ENCODE measurements at regions not wholly inside any gene's neighbourhood (a gene's known extent, or its start where the extent isn't known, plus 50 kb on each side); places are given as distances from the start of the nearest gene placed in this dataset.
"Not testable (repeated sequence)": the region's sequence is repeated elsewhere in the genome, so short reads cannot be mapped to it uniquely, and the experiment has no call there.

DNA sequence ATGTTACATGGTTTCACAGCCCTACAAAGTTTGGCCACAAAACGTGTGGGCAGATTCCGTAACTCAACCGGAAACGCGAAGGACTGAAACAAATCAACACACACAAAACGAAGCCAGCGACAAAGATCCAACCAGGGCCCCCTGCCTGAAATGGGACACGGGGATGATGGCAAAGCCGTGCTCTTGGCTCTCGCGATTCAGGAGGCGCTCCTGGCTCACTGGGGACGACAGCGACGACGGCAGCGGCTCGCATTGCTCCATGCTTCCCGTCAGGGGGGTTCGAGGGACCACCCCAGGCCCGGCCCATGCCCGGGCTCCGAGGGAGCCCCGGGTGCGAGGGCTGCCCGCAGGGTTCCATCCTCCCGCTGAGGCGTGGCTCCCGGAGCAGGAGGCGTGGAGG lies 4786.8 kb upstream of the OR11H1 start:
- H3K4me3 ChIP-seq (ENCODE audit: insufficient read depth, low read length): no peak overlapping the region

DNA sequence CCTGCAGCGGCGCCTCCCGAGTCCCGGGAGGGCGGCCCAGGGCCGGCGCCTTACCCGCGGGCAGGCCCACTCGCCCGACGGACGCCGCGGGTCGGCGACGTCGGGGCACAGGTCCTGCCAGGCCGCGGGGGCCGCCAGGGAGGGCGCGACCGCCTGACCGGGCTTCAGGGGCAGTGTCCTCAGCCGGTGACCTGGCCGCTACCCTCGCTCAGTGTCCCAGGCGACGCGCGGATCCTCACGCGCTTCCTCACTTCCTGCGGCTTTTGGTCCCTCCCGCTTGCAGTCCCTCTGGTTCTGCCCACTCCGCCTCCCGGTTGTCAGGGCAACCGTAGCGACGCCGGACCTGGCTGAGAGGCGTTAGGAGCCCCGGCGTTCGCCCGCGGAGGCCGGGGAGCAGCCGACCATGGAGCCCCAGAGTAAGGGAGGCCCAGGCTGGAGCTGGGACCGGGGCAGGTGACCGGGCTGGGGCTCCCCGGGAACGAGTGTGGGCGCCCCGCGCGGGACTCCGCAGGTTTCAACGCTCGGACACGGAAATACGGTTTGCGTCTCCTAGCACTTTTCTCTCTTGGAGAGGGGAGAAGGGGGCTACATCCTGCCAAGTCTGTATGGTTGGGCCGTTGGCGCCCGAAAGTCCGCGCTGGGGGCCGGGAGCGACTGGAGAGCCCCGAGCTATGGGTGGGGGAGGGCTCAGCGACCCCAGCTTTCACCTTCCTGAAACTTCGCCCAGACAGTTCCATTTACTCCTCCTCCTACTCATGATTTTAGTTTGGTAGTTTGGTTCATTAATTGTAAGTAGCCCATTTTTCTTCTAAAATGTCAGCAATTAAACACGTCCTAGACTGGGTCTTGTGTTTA lies 4786.0 kb upstream of the OR11H1 start:
- not testable (repeated sequence) for H3K27ac ChIP-seq (ENCODE audit: low read depth, low read length); H3K36me3 ChIP-seq (ENCODE audit: insufficient read depth, low read length); H3K27me3 ChIP-seq (ENCODE audit: insufficient read depth, low read length); H3K79me2 ChIP-seq (ENCODE audit: insufficient read depth, low read length); H3K4me1 ChIP-seq (ENCODE audit: insufficient read depth, low read length); H3K4me2 ChIP-seq (ENCODE audit: insufficient read depth, low read length); H3K4me3 ChIP-seq (ENCODE audit: insufficient read depth, low read length); H3K9me3 ChIP-seq (ENCODE audit: low read depth, low read length); H2AFZ ChIP-seq (ENCODE audit: low read length); H4K20me1 ChIP-seq (ENCODE audit: insufficient read depth, low read length)
- peak; percentile 56 for DNase-seq (ENCODE audit: insufficient read length, low spot score, missing footprints)

More for the DNA sequence above, 4786.8 kb upstream of the OR11H1 start:
- Histone ChIP-seq H3K4me1 (ENCODE audit: insufficient read depth, low read length) (no peaks in the 10 kb centered on the region), H3K27me3 (ENCODE audit: insufficient read depth, low read length) (no peaks in the 10 kb centered on the region), H3K9me3 (ENCODE audit: low read depth, low read length) (peaks cover 9% of the 10 kb centered on the region), H3K27ac (ENCODE audit: low read depth, low read length) (no peak overlapping the region), H2AFZ (ENCODE audit: low read length) (no peak overlapping the region), H3K4me2 (ENCODE audit: insufficient read depth, low read length) (no peak overlapping the region), H4K20me1 (ENCODE audit: insufficient read depth, low read length) (no peaks in the 10 kb centered on the region), H3K79me2 (ENCODE audit: insufficient read depth, low read length) (no peaks in the 10 kb centered on the region), H3K36me3 (ENCODE audit: insufficient read depth, low read length) (no peaks in the 10 kb centered on the region)
- DNase-seq (ENCODE audit: insufficient read length, low spot score, missing footprints): peak; percentile 37
- TF ChIP-seq, protein P1, sequence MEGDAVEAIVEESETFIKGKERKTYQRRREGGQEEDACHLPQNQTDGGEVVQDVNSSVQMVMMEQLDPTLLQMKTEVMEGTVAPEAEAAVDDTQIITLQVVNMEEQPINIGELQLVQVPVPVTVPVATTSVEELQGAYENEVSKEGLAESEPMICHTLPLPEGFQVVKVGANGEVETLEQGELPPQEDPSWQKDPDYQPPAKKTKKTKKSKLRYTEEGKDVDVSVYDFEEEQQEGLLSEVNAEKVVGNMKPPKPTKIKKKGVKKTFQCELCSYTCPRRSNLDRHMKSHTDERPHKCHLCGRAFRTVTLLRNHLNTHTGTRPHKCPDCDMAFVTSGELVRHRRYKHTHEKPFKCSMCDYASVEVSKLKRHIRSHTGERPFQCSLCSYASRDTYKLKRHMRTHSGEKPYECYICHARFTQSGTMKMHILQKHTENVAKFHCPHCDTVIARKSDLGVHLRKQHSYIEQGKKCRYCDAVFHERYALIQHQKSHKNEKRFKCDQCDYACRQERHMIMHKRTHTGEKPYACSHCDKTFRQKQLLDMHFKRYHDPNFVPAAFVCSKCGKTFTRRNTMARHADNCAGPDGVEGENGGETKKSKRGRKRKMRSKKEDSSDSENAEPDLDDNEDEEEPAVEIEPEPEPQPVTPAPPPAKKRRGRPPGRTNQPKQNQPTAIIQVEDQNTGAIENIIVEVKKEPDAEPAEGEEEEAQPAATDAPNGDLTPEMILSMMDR (IDR thresholded peaks at IDR 0.05; ENCODE audit: extremely low read depth, low read depth, low read length): no peak

DNA sequence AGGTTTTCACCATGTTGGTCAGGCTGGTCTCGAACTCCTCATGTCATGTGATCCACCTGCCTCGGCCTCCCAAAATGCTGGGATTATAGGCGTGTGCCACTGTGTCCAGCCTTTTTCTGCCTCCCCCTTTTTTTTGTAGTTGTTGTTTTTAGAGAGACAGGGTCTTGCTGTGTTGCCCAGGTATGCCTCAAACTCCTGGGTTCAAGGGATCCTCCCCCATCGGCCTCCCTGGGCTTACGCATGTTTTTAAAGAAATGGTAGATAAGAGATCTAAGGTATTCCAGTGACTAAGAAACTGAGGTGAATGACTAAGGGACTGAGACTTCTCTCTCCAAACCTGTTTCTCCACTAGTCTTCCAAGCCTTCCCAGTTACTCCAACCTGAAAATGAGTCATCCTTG lies 4781.6 kb upstream of the OR11H1 start:
- not testable (repeated sequence) for H3K36me3 ChIP-seq (ENCODE audit: insufficient read depth, low read length); H3K27ac ChIP-seq (ENCODE audit: low read depth, low read length); H3K79me2 ChIP-seq (ENCODE audit: insufficient read depth, low read length); H4K20me1 ChIP-seq (ENCODE audit: insufficient read depth, low read length); DNase-seq (ENCODE audit: insufficient read length, low spot score, missing footprints); H3K4me3 ChIP-seq (ENCODE audit: insufficient read depth, low read length); H3K4me1 ChIP-seq (ENCODE audit: insufficient read depth, low read length); H3K4me2 ChIP-seq (ENCODE audit: insufficient read depth, low read length); H3K27me3 ChIP-seq (ENCODE audit: insufficient read depth, low read length); H3K9me3 ChIP-seq (ENCODE audit: low read depth, low read length); H2AFZ ChIP-seq (ENCODE audit: low read length)

DNA sequence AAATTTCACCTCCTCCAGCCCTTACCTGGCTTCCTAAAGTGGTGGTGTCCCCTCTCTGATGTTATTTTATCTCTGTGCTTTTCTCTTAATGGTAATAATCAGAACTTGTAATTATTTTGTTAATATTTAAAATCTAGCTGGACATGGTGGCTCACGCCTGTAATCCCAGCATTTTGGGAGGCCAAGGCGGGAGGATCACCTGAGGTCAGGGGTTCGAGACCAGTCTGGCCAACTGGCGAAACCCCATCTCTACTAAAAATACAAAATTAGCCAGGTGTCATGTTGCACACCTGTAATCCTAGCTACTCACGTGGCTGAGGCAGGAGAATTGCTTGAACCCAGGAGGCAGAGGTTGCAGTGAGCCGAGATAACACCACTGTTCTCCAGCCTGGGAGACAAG lies 4780.8 kb upstream of the OR11H1 start:
- not testable (repeated sequence) for H3K4me2 ChIP-seq (ENCODE audit: insufficient read depth, low read length); H3K9me3 ChIP-seq (ENCODE audit: low read depth, low read length); H3K36me3 ChIP-seq (ENCODE audit: insufficient read depth, low read length); H3K4me3 ChIP-seq (ENCODE audit: insufficient read depth, low read length); H3K27ac ChIP-seq (ENCODE audit: low read depth, low read length); H2AFZ ChIP-seq (ENCODE audit: low read length); H3K4me1 ChIP-seq (ENCODE audit: insufficient read depth, low read length); H3K27me3 ChIP-seq (ENCODE audit: insufficient read depth, low read length); H3K79me2 ChIP-seq (ENCODE audit: insufficient read depth, low read length); H4K20me1 ChIP-seq (ENCODE audit: insufficient read depth, low read length); DNase-seq (ENCODE audit: insufficient read length, low spot score, missing footprints)

DNA sequence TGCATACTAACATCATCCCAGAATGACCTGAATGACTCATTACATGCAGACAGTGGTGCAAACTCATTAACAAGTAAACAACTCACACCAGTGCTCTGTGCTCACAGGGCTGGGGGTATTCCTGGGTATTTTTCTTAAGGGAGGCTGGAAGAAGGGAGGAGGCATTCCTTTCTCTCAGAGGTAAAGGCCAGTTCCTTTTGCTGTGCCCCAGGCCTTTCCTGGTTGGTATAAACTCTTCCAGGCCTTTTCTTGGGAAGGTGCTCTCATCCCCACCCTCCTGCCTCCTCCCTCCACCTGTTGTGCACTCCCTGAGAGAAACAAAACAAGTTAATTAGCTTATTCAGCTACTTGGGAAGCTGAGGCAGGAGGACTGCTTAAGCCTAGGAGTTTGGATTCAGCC lies 4779.2 kb upstream of the OR11H1 start:
- H3K9me3 ChIP-seq (ENCODE audit: low read depth, low read length); H3K79me2 ChIP-seq (ENCODE audit: insufficient read depth, low read length); H3K27ac ChIP-seq (ENCODE audit: low read depth, low read length); H4K20me1 ChIP-seq (ENCODE audit: insufficient read depth, low read length); H3K36me3 ChIP-seq (ENCODE audit: insufficient read depth, low read length); H3K4me2 ChIP-seq (ENCODE audit: insufficient read depth, low read length); H3K4me1 ChIP-seq (ENCODE audit: insufficient read depth, low read length); H2AFZ ChIP-seq (ENCODE audit: low read length); H3K4me3 ChIP-seq (ENCODE audit: insufficient read depth, low read length); H3K27me3 ChIP-seq (ENCODE audit: insufficient read depth, low read length); DNase-seq (ENCODE audit: insufficient read length, low spot score, missing footprints): not testable (repeated sequence)

DNA sequence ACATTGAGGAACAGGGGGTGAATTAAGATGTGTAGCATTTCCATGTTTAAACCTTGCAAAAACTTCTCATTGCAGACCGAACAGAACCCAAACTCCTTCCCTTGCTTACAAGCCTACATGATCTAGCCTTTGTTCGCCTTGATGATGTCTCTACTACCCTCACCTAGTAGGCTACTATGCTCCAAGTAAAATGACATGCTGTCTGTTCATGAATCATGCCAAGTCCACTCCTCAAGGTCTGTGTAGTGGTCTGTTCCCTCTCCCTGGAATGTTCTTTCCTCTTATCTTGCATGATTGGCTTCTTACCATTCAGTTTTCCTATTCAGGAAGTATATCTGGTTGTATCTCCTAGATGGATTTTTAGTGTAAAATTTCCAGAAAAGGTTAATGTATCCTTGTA lies 4778.6 kb upstream of the OR11H1 start:
- not testable (repeated sequence) for H2AFZ ChIP-seq (ENCODE audit: low read length); H4K20me1 ChIP-seq (ENCODE audit: insufficient read depth, low read length); H3K79me2 ChIP-seq (ENCODE audit: insufficient read depth, low read length); H3K36me3 ChIP-seq (ENCODE audit: insufficient read depth, low read length); H3K4me2 ChIP-seq (ENCODE audit: insufficient read depth, low read length); H3K4me3 ChIP-seq (ENCODE audit: insufficient read depth, low read length); H3K27me3 ChIP-seq (ENCODE audit: insufficient read depth, low read length); H3K4me1 ChIP-seq (ENCODE audit: insufficient read depth, low read length); H3K27ac ChIP-seq (ENCODE audit: low read depth, low read length); H3K9me3 ChIP-seq (ENCODE audit: low read depth, low read length); DNase-seq (ENCODE audit: insufficient read length, low spot score, missing footprints)

DNA sequence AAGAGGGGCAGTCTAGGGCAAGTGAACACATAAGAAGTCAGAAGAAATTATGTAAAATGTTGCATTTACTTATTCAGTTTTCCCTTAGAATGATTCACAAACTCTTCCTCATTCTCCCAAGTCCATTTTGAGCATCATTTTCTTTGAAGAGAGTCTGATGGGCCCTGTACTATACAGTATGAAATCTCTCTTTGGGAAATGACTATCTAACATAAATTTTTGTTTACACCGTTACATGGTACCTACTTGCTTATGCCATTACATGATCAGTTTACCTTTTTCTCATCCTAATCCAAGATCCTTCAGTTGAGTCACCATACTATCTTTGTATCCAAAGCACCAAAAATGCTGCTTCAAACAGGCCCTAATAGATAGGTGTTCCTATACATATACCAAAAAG lies 4774.4 kb upstream of the OR11H1 start:
- H3K27me3 ChIP-seq (ENCODE audit: insufficient read depth, low read length); H4K20me1 ChIP-seq (ENCODE audit: insufficient read depth, low read length); DNase-seq (ENCODE audit: insufficient read length, low spot score, missing footprints); H3K27ac ChIP-seq (ENCODE audit: low read depth, low read length); H3K36me3 ChIP-seq (ENCODE audit: insufficient read depth, low read length); H3K79me2 ChIP-seq (ENCODE audit: insufficient read depth, low read length); H2AFZ ChIP-seq (ENCODE audit: low read length); H3K4me2 ChIP-seq (ENCODE audit: insufficient read depth, low read length); H3K9me3 ChIP-seq (ENCODE audit: low read depth, low read length); H3K4me1 ChIP-seq (ENCODE audit: insufficient read depth, low read length); H3K4me3 ChIP-seq (ENCODE audit: insufficient read depth, low read length): not testable (repeated sequence)

DNA sequence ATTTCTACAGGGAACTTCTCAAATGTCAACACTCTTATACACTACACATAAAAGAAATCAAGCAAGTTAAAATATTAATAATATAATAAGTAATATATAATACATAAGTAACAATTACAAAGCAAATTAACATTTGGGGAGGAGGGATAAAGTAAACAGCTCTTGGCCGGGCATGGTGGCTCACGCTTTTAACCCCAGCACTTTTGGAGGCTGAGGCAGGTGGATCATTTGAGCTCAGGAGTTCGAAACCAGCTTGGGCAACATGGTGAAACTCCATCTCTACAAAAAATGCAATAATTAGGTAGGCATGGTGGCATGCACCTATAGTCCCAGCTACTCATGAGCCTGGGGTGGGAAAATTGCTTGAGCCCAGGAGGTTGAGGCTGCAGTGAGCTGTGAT lies 4772.6 kb upstream of the OR11H1 start:
- DNase-seq (ENCODE audit: insufficient read length, low spot score, missing footprints); H3K4me3 ChIP-seq (ENCODE audit: insufficient read depth, low read length); H3K4me1 ChIP-seq (ENCODE audit: insufficient read depth, low read length); H4K20me1 ChIP-seq (ENCODE audit: insufficient read depth, low read length); H3K79me2 ChIP-seq (ENCODE audit: insufficient read depth, low read length); H2AFZ ChIP-seq (ENCODE audit: low read length); H3K4me2 ChIP-seq (ENCODE audit: insufficient read depth, low read length); H3K27me3 ChIP-seq (ENCODE audit: insufficient read depth, low read length); H3K27ac ChIP-seq (ENCODE audit: low read depth, low read length); H3K36me3 ChIP-seq (ENCODE audit: insufficient read depth, low read length); H3K9me3 ChIP-seq (ENCODE audit: low read depth, low read length): not testable (repeated sequence)

All from osteoblast (primary cell).